ENCODE measurements at regions not wholly inside any gene's neighbourhood (a gene's known extent, or its start where the extent isn't known, plus 50 kb on each side); places are given as distances from the start of the nearest gene placed in this dataset.
"Not testable (repeated sequence)": the region's sequence is repeated elsewhere in the genome, so short reads cannot be mapped to it uniquely, and the experiment has no call there.

GRCh38 chr13:70223911-70224310, 115.7 kb upstream of the KLHL1 start:
- DNase-seq, result no peak

GRCh38 chr13:70222926-70223325, 114.7 kb upstream of the KLHL1 start:
- no peak for DNase-seq

- DNase-seq, result no peak
Observed at GRCh38 chr13:70218618-70219017, 110.4 kb upstream of the KLHL1 start.

- DNase-seq, result not testable (repeated sequence)
Observed at GRCh38 chr13:70208968-70209367, 100.7 kb upstream of the KLHL1 start.

- DNase-seq, result no peak
Observed at GRCh38 chr13:70206671-70207070, 98.4 kb upstream of the KLHL1 start.

GRCh38 chr13:70203661-70204229, 95.5 kb upstream of the KLHL1 start:
- DNase-seq, result no peak

- DNase-seq, result no peak
Observed at GRCh38 chr13:70191034-70191433, 82.8 kb upstream of the KLHL1 start.

- DNase-seq, result no peak
Observed at GRCh38 chr13:70189981-70190380, 81.7 kb upstream of the KLHL1 start.

- DNase-seq, result no peak
Observed at GRCh38 chr13:70188567-70188966, 80.3 kb upstream of the KLHL1 start.

GRCh38 chr13:70183041-70183440, 74.8 kb upstream of the KLHL1 start:
- DNase-seq, result no peak
